GM10248 (cell line): ENCODE measurements at regions not wholly inside any gene's neighbourhood (a gene's known extent, or its start where the extent isn't known, plus 50 kb on each side); places are given as distances from the start of the nearest gene placed in this dataset.
"Not testable (repeated sequence)": the region's sequence is repeated elsewhere in the genome, so short reads cannot be mapped to it uniquely, and the experiment has no call there.

Experiments
- CTCF ChIA-PET: fragments of 300-600 bp; sonication (Branson Sonifier 250); formaldehyde crosslinking; extraction: SDS; loops from one replicate; lab custom pipeline; 2021; ENCODE audit warnings: antibody characterized with exemption; lab: Yijun Ruan, JAX
- POLR2A ChIA-PET: fragments of 350-650 bp; sonication (Branson Sonifier 250); formaldehyde crosslinking; extraction: SDS; loops from one replicate; lab custom pipeline; 2020; ENCODE audit warnings: antibody characterized with exemption; lab: Yijun Ruan, JAX
- DNase-seq: peaks from one replicate; pipeline ENCODE4 v3.0.0; 2012; ENCODE audit errors: extremely low spot score
- TF ChIP-seq, protein P1 (sequence below): IDR thresholded peaks from 2 replicates; pipeline ENCODE4 v1.5.1; 2012; ENCODE audit warnings: mild to moderate bottlenecking, low read depth; ENCODE audit errors: extremely low read depth, missing control alignments, control extremely low read depth

DNA sequence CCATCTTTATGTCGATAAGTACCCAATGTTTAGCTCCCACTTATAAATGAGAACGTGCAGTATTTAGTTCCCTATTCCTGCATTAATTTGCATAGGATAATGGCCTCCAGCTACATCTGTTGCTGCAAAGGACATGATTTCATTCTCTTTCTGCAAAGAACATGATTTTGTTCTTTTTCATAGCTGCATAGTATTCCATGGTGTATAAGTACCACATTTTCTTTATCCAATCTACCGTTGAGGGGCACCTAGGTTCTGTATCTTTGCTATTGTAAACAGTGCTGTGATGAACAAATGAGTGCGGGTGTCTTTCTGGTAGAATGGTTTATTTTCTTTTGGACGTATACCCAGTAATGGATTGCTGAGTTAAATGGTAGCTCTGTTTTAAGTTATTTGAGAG lies 63.0 kb downstream of the HLX start:
- ChIA-PET POLR2A (no interaction called here), CTCF (interaction anchor here (1.3 kb wide), 1 partner anchor 14 kb away, joined by 3 read pairs; no protein-coding TSS in a partner anchor)
- TF ChIP-seq, protein P1, sequence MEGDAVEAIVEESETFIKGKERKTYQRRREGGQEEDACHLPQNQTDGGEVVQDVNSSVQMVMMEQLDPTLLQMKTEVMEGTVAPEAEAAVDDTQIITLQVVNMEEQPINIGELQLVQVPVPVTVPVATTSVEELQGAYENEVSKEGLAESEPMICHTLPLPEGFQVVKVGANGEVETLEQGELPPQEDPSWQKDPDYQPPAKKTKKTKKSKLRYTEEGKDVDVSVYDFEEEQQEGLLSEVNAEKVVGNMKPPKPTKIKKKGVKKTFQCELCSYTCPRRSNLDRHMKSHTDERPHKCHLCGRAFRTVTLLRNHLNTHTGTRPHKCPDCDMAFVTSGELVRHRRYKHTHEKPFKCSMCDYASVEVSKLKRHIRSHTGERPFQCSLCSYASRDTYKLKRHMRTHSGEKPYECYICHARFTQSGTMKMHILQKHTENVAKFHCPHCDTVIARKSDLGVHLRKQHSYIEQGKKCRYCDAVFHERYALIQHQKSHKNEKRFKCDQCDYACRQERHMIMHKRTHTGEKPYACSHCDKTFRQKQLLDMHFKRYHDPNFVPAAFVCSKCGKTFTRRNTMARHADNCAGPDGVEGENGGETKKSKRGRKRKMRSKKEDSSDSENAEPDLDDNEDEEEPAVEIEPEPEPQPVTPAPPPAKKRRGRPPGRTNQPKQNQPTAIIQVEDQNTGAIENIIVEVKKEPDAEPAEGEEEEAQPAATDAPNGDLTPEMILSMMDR, result no peak
- no peak for DNase-seq

DNA sequence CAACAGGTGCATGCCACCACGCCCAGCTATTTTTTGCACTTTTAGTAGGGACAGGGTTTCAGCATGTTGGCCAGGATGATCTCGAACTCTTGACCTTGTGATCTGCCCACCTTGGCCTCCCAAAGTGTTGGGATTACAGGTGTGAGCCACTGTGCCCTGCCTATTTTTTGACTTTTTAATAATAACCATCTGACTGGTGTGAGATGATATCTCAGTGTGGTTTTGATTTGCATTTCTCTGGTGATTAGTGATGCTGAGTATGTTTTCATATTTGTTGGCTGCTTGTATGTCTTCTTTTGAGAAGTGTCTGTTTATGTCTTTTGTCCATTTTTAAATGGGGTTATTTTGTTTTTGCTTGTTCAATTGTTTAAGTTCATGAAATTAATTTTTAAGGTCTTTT lies 63.7 kb downstream of the HLX start:
- DNase-seq, POLR2A ChIA-PET: not testable (repeated sequence)
- CTCF ChIA-PET, result interaction anchor here (1.3 to 1.5 kb wide), 2 partner anchors 13 to 14 kb away, joined by 3 to 4 read pairs; no protein-coding TSS in a partner anchor

DNA sequence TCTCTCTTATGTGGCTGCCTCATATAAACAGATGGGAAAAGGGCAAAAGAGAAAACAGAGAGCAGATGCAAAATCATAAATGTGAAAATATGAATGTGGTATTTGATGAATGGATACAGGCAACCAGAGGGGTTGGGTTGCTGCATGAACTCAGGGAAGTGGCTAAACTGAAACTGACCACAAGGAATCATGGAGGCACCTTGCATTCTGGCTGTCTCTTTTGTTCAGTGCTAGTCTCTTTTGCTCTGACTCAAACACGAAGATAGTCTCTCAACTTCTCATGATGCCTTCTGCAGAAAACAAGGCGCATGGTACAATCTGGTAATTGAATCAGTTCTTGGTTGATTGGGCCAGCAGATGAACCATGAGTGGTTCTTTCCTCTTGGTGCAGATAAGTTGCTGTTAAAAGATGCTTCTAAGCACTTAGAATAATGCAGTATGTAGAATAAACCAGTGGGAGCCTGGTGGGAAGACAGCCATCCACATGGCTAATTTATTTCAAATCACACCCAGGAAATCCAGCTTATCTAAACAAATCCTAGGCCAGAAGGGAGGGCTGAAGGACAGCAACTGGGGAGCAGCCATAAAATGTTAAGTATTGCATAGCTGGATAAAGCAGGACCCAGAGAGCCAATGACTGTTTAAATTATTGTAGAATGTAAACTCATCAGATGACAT lies 64.2 kb downstream of the HLX start:
- TF ChIP-seq, protein P1, result no peak
- CTCF ChIA-PET, result interaction anchor here (0.8 to 1.5 kb wide), 2 partner anchors 15 to 36 kb away, joined by 3 to 4 read pairs; no protein-coding TSS in a partner anchor
- no peak for DNase-seq
- POLR2A ChIA-PET, result no interaction called here

DNA sequence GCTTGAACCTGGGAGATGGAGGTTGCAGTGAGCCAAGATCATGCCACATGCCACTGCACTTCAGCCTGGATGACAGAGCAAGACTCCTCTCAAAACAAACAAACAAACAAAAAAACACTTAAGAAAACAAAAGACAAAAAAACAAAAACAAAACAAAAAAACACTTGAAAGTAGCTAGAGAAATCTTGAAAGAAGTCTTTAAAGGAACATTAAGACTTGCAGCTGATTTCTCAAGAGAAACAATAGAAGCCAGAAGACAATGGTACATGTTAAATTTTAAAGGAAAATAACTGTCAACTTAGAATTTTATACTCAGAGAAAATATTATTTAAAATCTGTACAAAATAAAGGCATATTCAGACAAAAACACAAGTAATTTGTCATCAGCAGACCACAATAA lies 71.3 kb downstream of the HLX start:
- ChIA-PET CTCF (no interaction called here), POLR2A (no interaction called here)
- TF ChIP-seq, protein P1, result no peak
- DNase-seq, result no peak

DNA sequence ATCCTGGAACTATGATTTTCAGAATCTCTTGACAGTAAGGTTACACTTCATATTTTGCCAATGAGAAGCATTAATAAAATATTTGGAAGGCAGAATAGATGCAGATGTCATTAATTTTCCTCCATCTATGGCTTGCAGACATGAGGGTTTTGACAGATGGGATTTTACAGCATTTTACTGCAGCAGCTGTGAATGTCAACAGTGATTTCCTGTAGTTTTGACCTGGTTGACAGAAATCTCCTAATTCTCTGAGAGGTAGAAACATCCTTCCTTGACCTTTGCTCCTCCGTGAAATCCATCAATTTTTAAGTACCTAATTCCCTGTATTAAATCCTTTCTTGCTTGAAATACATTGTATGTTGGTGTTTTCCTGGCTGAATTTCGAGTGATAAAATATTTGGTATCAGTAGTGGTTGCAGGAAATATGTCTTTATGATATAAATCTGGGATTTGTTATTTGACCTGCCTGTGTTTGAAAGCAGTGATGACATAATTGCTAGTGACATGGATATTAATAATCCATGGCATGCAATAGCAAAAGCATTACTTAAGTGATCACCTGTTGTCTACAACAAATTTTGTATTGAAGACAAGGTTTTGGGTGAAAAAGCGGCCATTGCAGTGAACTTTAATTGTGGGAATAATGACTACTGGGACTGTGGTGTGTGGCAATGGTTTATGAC lies 73.9 kb downstream of the HLX start:
- CTCF ChIA-PET, result no interaction called here
- POLR2A ChIA-PET, result no interaction called here
- no peak for DNase-seq

DNA sequence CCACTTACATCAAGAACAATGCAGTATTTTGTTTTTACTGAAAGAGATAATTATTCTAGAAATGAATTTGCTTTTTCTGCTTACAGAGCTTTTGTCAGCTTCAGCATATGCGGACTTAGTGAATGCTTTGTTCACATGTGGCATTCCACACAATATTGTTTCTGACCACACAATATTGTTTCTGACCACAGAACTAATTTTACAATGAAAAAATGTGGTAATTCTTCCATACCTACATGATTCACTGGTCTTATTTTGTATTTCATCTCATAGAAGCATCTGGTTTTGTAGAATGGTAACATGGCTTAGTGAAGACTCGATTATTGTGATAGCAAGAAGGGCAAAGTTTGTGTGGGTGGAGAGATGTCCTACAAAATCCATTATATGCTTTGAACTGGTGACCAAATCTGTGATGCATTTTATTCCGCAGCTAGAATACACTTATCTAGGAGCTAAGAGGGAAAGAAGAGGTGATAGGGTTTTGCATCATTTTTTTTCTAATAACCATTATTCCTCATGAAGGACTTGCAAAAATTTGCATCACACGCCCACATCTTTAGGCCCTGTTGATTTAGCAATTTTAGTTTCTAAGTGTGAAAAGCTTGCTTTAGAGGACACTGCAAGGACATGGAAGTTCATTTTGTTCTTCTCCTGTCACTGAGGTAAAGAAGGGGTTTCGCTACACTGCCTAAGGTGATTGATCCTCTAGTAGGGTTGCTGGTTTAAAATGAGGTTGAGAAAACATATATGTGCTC lies 75.3 kb downstream of the HLX start:
- POLR2A ChIA-PET, result no interaction called here
- DNase-seq, result no peak
- CTCF ChIA-PET, result interaction anchor here (1.2 kb wide), 1 partner anchor 14 kb away, joined by 3 read pairs; no protein-coding TSS in a partner anchor
- TF ChIP-seq, protein P1, result no peak

More for the DNA sequence above, 73.9 kb downstream of the HLX start:
- TF ChIP-seq, protein P1, result no peak

DNA sequence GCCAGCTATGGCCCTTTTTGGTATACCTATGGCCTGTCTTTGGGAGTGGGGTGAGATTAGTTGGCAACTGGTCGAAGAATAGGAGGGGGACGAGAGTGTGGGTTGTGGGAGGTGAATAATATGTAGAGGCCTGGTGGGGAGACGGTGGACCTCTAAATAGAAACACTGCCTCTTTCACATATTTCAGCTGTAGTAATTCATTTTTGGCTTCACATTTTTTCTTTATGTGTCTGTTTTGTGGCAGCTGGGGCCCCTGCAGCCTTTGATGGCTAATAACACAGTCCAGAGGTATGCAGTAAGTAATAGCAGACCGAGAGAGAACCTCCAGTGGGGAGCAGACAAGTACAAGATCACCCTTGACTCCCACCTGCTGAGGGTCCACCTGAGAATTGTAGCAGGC lies 75.9 kb downstream of the HLX start:
- TF ChIP-seq, protein P1, result no peak
- CTCF ChIA-PET, result no interaction called here
- no peak for DNase-seq
- POLR2A ChIA-PET, result no interaction called here
